ENCODE measurements at regions not wholly inside any gene's neighbourhood (a gene's known extent, or its start where the extent isn't known, plus 50 kb on each side); places are given as distances from the start of the nearest gene placed in this dataset.

- DNase-seq (ENCODE audit: low read depth) = no peak
These were observed 225.8 kb downstream of the PMP22 start for GRCh38 chr17:15039366-15039765.

- peak; percentile 8 for DNase-seq (ENCODE audit: low read depth)
These were observed 226.5 kb downstream of the PMP22 start for GRCh38 chr17:15038656-15039055.

GRCh38 chr17:15036238-15036637 is 228.9 kb downstream of the PMP22 start:
- DNase-seq (ENCODE audit: low read depth) = no peak

GRCh38 chr17:15031975-15032374 is 233.2 kb downstream of the PMP22 start:
- no peak for DNase-seq (ENCODE audit: low read depth)

- no peak for DNase-seq (ENCODE audit: low read depth)
These were observed 235.7 kb downstream of the PMP22 start for GRCh38 chr17:15029469-15029868.

GRCh38 chr17:15027853-15028252 is 237.3 kb downstream of the PMP22 start:
- DNase-seq (ENCODE audit: low read depth) = no peak

GRCh38 chr17:15026088-15026487 is 239.0 kb downstream of the PMP22 start:
- DNase-seq (ENCODE audit: low read depth) = no peak

DNA sequence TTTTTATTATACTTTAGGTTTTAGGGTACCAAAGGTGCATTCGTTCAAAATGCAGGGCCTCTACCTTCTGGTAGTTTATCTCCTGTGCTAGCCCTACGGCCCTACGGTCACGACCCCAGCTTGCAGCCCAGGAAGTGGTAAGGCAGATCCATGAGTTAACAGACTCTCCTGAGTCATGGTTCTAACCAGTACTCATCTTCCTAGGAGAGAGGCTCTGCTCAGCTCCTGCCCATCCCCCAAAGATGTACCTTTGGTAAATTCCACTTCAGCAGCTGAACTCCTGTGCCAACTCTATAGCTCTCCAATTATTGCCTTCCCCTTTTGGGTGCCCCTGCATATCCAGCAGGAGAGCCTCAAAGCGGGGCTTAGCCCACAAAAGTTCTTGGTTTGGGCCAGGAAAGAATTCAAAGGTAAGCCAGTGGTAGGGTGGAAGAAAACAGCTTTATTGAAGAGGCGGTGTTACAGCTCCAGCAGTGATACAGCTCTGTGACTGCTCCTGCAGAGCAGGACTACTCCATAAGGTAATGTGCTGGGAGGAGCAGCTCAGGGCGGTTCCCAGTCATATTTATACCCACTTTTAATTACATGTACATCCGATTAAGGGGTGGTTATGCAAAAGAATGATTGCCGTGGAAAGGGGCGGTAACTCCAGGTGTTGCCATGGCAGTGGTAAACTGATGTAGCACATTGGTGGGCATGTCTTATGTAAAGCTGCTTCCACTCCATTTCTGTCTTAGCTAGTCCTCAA is 241.4 kb downstream of the PMP22 start:
- DNase-seq (ENCODE audit: low read depth) = no peak

DNA sequence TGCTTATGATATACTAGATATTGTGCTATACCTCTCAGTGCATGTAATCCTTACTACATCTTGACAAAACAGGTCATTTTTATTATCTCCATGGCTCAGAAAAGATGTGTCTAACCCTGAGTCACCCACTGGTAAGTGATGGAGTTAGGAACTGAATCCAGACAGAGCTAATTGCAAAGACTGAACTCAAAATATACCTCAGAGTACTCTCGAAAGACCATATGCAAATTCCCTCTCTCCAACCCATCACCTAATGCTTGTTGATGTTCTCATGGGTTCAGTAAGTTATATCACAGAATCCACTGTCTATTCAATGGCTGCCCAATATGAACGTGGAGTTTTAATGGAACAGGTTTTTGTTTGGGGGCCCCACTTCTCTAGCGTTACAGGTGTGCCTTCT is 246.0 kb downstream of the PMP22 start:
- DNase-seq (ENCODE audit: low read depth) = no peak

GRCh38 chr17:15012351-15012980 is 252.7 kb downstream of the PMP22 start:
- no peak for DNase-seq (ENCODE audit: low read depth)

DNA sequence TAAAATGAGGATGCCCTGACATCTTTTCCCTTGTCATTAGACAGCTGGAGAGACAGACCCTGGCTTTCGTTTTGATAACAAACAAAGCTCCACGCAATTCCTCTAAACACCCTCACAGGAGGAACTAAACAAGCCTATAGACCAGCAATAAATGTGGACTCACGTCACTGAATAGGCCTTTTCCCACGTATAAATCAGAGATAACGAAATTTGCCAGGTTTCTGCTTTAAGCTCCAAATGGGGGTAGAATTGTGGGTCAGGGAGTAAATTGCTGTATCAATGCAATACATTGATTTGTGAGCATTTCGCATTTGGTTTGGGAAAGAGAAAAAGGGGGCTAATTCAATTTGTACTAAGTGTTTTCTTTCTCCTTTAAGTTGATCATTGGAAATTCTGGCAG is 256.0 kb downstream of the PMP22 start:
- no peak for DNase-seq (ENCODE audit: low read depth)

- no peak for DNase-seq (ENCODE audit: low read depth)
These were observed 258.0 kb downstream of the PMP22 start for GRCh38 chr17:15007147-15007553.

DNA sequence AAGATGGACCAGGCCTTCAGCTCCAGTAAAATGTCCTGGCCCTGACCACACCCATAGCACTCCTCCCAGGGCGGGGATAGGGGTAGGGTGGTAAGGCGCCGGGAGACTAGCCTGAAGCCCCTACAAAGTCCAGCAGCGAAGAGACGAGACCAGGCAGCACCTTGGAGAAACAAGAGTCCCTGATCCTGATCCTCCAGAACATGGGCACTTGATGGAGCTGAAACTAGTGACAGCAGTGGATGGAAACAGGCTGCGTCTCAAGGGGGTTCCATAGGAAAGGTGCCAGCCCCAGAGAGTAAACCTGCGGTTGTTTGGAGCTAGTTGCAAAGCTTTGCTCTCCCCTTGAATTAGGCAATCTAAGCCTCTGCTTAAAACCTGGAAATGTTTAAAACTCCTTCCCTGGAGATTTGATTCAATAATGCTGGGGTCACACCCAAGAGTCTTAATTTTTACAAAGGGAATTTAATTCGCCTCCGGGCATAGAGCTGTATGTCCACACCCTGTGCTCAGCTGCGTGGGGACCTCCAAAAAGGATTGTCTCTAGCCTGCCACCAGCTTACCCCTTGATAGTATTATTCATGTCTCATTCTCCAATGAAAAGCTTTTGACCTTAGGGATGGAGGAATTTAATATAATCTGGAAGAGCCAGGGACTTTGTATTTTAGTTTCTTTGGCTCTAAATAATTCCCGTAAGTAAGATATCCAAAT is 258.6 kb downstream of the PMP22 start:
- no peak for DNase-seq (ENCODE audit: low read depth)

DNA sequence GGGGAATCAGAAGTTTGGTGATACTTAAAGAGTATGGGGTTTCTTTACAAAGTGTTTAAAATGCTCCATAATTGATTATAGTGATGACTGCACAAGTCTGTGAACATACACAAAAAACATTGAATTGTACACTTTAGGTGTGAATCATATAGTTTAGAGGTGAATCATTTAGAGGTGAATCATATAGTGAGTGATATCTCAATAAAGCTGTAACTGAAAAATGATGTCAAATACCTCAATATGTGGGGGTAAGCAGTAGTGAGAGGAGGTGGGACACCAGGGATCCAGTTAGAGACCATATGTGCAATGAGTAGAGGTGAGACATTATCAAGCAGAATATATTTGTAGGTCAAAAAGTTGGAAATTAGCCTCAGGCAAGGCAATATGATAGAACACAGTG is 264.5 kb downstream of the PMP22 start:
- DNase-seq (ENCODE audit: low read depth) = no peak

GRCh38 chr17:14997290-14997689 is 267.8 kb downstream of the PMP22 start:
- no peak for DNase-seq (ENCODE audit: low read depth)

DNA sequence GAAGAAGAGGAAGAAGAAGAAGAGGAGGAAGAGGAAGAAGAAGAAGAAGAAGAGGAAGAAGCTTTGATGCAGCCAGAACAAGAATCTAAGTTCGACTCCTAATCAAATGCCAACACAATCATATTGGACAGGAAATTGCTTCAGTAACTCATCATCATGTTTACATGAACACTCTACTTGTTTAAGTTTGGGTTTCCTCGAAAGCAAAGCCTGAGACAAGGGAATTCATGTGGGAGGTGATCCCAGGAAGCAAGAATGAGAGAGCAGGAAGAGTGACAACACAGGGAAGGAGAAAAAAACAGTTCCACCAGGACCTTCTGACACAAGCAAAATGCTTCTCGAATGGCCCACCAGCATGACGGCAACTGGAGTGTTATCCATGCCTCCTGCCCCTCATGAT is 279.0 kb downstream of the PMP22 start:
- DNase-seq (ENCODE audit: low read depth) = no peak

DNA sequence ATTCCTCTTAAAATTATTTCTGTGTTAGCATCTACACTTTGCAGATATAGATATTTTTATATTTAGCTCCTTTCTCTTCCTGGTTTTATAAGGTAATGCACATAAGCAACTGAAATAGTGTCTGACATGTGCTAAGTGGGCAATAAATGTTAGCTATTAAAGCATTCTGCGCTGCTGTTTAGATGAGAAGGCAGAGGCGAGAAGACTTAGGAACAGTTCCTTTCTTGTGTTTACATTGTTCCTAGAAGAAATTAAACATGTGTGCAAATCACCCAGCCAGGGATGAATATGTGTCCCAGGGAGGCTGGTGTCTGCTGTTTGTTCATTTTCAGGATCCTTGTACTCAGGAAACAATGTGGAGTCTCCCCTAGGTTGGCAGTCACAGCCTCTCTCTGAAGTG is 292.3 kb downstream of the PMP22 start:
- DNase-seq (ENCODE audit: low read depth) = no peak

DNA sequence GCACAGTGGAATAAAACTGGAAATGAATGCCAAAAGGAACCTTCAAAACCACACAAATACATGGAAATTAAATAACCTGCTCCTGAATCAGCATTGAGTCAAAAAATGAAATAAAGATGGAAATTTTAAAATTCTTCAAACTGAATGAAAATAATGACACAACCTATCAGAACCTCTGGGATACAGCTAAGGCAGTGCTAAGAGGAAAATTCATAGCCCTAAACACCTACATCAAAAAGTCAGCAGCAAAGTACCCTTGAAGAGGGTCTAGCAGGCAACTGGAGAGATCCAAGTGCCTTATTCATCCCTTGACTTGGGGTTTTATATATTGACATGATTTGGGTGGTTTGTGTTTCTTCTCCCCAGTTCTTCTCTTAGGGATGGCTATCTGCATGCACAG is 294.1 kb downstream of the PMP22 start:
- no peak for DNase-seq (ENCODE audit: low read depth)

- no peak for DNase-seq (ENCODE audit: low read depth)
These were observed 305.9 kb downstream of the PMP22 start for GRCh38 chr17:14959106-14959648.

DNA sequence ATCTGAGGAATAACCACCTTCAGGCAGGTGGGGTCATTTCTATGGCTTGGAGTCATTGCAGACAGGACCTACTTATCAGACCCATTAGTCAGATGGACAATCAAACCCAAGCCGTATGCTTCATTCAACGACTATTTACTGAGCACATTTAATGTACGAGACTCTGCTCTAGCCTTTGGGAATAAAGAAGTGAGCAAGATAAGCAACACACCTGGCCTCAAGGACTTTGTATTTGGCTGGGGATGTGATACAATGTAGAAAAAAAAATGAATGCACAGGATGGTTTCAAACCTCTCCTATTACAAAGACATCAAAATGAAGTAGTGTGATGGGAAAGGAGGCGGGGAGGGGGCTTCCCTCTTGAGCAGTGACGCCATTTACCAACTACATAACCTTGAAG is 311.7 kb downstream of the PMP22 start:
- no peak for DNase-seq (ENCODE audit: low read depth)

GRCh38 chr17:14950686-14951085 is 314.4 kb downstream of the PMP22 start:
- no peak for DNase-seq (ENCODE audit: low read depth)

DNA sequence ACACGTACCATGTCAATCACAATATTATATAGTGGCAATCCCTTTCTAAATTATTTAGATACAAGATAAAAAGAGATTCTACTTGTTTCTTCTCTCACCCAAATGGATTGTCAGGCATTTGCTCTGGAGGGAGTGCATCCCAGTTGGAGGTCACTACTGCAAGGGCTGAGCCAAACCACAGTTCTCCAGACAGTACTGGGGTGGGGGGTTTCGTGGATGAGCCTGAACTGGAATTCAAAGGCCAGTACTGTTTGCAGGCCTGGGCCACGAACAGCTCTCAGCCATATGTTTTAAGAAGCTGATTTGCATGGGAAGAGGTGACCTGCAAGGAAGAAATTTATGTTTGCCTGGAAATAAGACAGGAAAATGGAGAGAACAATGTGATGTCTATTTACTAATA is 314.9 kb downstream of the PMP22 start:
- peak; percentile 28 for DNase-seq (ENCODE audit: low read depth)

- no peak for DNase-seq (ENCODE audit: low read depth)
These were observed 317.5 kb downstream of the PMP22 start for GRCh38 chr17:14947671-14948070.
